ENCODE measurements at regions not wholly inside any gene's neighbourhood (a gene's known extent, or its start where the extent isn't known, plus 50 kb on each side); places are given as distances from the start of the nearest gene placed in this dataset.
"Not testable (repeated sequence)": the region's sequence is repeated elsewhere in the genome, so short reads cannot be mapped to it uniquely, and the experiment has no call there.

GRCh38 chr3:174336784-174337183 lies 522.4 kb upstream of the NAALADL2 start:
- DNase-seq (ENCODE audit: low read depth) = no peak

DNA sequence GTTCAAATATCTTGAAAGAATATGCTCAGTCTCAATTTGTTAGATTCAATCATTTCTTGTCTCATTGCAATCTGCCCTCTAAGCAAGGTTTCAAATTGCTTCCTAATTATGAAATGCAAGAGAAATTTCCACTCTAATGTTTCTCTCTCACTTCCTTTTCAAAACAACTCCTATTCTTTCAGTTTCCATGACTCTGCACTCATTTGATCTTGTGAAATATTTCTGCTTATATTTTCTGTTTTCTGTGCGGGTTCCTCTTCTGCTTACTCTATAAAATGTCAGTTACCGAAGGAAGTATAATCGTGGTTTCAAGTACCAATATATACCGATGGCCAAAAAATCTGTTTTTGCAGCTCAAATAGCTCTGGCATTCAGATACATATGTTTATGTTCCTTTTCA lies 521.9 kb upstream of the NAALADL2 start:
- DNase-seq (ENCODE audit: low read depth) = no peak

DNA sequence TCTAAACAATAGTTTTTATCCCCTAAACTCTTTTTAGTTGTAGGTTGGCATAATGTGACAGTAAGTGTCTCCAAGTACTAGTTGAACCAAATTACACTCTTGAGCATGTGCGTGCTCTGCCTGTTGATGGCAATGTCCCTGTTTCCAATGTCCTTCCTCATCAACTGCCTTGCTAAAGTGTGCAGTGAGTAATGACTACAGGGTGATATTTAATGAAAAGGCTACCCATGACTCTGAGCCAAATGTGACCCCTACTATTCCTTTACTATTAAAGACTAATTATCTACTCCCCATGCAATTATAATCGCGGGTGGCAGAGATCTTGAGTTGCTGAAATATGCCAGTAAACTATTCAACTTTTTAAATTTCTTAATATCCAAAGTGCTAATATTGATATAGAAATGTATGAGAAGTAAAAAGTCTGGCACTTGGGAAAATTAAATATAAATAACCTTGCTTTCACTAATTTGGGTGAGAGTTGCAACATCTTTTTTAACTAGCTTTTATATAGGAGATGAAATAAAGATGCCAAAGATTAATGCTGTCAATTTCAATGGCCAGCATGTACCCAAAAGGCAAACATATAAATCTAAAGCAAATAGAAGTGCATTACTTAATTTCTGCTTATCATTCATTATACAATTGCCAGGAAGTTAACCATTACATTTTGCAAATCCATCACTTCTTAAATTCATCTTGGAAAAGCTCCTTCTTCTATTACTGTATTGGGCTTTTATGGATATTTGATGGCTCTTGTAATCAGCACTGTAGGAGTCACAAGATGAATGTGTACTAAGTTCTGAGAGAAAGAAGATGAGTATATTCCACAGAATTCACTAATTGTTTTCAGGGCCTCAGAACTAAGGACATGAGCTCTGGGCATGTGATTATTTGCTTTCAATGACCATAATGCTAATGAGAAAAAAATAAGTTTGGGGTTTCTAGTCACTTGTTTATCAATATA lies 518.2 kb upstream of the NAALADL2 start:
- no peak for DNase-seq (ENCODE audit: low read depth)

- no peak for DNase-seq (ENCODE audit: low read depth)
Observed at GRCh38 chr3:174342171-174342570, 517.0 kb upstream of the NAALADL2 start.

DNA sequence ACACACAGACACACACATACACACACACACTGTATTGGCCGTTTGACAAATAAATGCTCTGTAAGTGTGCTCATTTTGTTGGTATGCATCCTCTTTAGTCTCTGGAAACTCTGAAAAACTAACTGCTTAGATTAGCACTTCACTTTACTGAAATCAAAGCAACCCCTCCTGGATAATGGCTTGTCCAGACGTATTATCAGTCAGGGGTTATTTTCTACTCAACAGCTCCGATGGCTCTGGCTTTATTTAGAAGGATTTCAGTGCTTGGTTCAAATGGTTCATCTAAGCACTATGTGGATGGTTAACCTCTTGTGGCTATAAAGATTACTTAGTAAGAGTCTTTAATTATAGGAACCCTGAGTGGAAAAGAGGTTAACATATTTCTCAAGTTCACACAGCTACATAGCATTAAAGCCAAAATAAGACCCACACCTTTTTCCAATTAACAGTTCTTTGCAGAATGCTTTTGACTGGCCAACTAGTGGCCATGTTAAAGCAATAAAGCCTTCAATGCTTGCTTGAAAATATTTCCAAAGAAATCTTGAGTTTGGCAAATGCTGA lies 516.1 kb upstream of the NAALADL2 start:
- no peak for DNase-seq (ENCODE audit: low read depth)

GRCh38 chr3:174346141-174346540 lies 513.0 kb upstream of the NAALADL2 start:
- DNase-seq (ENCODE audit: low read depth) = no peak

DNA sequence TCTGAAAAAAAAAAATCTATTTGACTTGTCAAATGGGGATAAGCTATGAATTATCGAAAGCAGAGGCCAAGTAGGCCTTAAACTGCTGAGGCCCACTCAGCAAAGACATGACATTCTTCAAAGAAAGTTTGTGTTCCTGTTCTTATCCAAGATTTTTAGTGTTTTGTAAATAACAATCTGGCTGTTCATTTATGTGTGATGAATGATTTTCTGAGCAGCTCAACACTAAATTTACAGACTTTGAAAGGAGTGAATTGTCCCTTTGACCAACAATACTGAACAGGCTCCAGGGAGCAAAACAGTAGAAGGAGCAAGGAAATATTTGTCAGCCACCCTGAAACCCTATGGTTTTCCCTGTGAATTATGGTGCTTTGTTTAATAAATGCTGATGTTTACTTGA lies 512.6 kb upstream of the NAALADL2 start:
- DNase-seq (ENCODE audit: low read depth) = no peak

GRCh38 chr3:174347474-174348138 lies 511.5 kb upstream of the NAALADL2 start:
- no peak for DNase-seq (ENCODE audit: low read depth)

GRCh38 chr3:174352227-174352626 lies 506.9 kb upstream of the NAALADL2 start:
- no peak for DNase-seq (ENCODE audit: low read depth)

DNA sequence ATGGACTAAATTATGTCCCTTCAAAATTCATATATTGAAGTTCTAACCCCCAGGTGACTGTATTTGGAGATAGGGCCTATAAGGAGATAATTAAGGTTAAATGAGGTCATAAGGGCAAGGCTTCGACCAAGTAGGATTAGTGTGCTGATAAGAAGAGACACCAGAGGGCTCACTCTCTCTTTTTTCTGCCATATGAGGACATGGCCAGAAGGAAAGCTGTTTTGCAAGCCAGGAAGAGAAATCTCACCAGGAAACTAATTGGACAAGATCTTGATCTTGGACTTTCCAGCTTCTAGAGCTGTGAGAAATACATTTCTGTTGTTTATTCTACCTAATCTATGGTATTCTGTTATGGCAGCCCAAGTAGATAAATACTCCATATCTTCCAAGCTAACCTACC lies 503.6 kb upstream of the NAALADL2 start:
- peak; percentile 23 for DNase-seq (ENCODE audit: low read depth)

DNA sequence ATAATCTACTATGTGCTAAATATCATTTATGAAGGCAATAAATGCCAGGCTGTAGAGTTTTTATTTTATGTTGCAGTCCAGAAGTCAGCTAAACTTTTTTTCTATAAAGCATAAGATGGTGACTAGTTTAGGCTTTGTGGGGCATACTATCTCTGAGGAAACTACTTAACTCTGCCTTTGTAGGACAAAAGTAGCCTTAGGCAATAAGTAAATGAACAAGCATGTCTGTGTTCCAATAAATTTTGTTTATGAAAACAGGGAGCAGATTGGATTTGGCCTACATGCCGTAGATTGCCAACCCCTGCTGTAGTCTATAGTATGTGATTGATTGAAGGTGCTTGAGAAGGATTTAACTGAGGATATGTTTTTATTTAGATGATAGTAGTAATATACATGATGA lies 502.5 kb upstream of the NAALADL2 start:
- no peak for DNase-seq (ENCODE audit: low read depth)

DNA sequence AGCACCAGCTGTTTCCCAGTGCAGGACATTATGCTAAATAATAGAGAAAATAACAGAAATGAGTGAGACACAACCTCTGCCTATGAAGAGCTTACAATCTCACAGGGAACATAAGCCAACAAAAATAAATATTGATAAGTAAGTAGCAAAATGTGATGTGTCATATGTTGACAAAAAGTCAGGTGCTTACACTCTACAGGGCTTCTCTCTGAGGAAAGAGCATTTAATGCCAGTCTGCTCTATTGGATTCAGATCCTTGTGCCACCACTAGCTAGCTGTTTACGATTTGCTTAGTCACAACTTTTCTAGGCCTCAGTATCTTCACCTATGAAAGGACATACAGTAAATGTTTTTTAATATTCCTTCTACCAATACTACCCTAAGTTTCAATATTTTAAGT lies 500.9 kb upstream of the NAALADL2 start:
- DNase-seq (ENCODE audit: low read depth) = no peak

GRCh38 chr3:174362556-174362955 lies 496.6 kb upstream of the NAALADL2 start:
- DNase-seq (ENCODE audit: low read depth) = no peak

- no peak for DNase-seq (ENCODE audit: low read depth)
Observed at GRCh38 chr3:174363256-174363655, 495.9 kb upstream of the NAALADL2 start.

- DNase-seq (ENCODE audit: low read depth) = no peak
Observed at GRCh38 chr3:174365796-174366195, 493.3 kb upstream of the NAALADL2 start.

DNA sequence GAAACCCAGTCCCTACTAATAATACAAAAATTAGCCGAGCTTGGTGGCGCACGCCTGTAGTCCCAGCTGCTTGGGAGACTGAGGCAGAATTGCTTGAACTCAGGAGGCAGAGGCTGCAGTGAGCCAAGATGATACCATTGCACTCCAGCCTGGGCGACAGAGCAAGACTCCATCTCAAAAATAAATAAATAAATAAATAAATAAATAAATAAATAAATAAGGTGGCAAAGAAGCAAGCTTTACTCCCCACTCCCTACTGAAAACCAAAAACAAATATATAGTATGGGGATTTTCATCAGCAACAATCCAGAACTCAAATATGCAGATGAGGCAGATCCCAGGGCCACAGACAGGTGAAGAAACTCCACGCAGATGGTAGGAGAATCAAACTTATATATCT lies 492.2 kb upstream of the NAALADL2 start:
- not testable (repeated sequence) for DNase-seq (ENCODE audit: low read depth)

DNA sequence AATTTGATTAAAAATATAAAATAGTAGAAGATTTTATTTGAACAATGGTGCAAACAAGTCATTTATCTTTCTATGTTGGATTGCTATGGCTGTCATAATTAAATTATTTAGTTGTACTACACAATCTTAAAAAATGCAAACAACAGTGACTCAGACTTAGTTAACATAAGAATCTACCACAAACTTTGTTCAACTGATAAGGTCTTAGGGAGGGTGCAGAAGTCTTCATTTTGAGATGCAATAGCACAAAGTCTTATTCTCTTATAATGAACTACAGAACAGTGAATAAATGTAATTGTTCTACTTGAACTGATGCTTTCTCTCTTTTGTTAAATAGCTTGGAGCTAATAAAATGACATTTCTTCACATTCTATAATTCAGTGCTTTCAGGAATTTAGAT lies 482.8 kb upstream of the NAALADL2 start:
- DNase-seq (ENCODE audit: low read depth) = no peak

DNA sequence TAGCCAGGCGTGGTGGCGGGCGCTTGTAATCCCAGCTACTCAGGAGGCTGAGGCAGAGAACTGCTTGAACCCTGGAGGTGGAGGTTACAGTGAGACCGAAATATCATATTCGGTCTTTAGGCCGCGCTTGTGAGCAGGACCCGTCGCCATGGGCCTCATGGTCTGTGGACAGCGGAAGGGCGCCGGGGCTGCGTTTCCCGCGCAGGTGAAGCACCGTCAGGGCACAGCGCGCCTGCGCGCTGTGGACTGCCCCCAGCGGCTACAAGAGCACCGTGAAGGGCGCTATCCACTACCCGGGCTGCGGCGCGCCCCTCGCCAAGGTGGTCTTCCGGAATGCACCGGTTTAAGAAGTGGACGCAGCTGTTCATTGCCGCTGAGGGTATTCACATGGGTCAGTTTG lies 482.0 kb upstream of the NAALADL2 start:
- no peak for DNase-seq (ENCODE audit: low read depth)

DNA sequence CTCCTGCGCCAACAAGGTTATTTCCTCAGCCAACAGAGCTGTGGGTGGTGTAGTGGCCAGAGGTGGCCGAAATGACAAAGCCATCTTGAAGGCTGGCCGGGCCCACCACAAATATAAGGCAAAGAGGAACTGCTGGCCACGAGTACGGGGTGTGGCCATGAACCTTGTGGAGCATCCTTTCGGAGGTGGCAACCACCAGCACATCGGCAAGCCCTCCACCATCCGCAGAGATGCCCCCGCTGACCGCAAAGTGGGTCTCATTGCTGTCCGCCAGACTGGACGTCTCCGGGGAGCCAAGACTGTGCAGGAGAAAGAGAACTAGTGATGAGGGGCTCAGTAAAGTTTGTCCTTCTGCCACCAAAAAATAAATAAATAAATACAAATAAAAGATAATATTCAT lies 481.4 kb upstream of the NAALADL2 start:
- DNase-seq (ENCODE audit: low read depth) = no peak

DNA sequence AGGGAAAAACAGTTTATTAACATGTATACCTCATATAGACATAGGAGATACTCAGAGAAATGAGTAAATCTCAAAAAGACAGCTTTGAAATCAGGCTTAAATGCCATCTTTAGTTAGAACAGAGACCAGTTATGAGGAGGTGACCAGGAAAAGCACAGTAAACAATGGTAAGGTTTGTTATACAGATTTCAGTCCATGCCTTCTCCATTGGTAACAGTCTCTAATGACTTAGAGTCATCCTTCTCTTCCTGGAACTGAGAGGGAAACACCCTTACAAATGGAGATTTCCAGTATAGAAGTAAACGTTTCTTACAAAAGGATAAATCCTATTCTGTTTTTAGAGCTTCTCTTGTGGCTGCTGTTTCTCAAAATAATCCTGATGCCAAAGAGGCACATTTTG lies 476.3 kb upstream of the NAALADL2 start:
- DNase-seq (ENCODE audit: low read depth) = no peak

GRCh38 chr3:174387736-174388135 lies 471.4 kb upstream of the NAALADL2 start:
- no peak for DNase-seq (ENCODE audit: low read depth)

DNA sequence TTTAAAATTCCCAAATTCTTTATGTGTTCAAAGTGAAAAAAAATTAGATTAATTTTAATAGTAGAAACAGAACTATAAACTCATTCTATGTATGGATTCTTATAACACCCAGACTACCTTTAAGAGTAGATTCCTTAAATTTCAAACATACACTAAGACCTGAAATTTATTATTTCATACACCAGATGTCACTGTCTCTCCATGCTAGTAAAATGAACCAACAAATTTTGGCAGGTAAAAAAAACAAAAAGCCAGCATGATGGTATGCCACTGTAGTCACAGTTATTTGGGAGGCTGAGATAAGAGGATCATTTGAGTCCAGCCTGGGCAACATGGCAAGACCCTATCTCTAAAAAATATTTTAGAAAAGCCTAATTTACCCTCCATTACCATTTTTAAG lies 461.3 kb upstream of the NAALADL2 start:
- no peak for DNase-seq (ENCODE audit: low read depth)

- no peak for DNase-seq (ENCODE audit: low read depth)
Observed at GRCh38 chr3:174398761-174399160, 460.4 kb upstream of the NAALADL2 start.

Data from Daoy (cell line).